Peyer's patch (tissue), 4 donors: ENCODE measurements at regions not wholly inside any gene's neighbourhood (a gene's known extent, or its start where the extent isn't known, plus 50 kb on each side); places are given as distances from the start of the nearest gene placed in this dataset.

Source experiments
- POLR2A ChIP-seq, 2 donors: fragments of 450-650 bp; IDR thresholded peaks; one replicate each; pipeline ENCODE4 v1.5.1; 2017; ENCODE audit warnings: antibody characterized with exemption in 2 of 2, mild to moderate bottlenecking in 2 of 2, moderate library complexity in 2 of 2
- TF ChIP-seq, protein P1 (sequence below), 6 experiments: fragments of 450-650 bp in 4 of 6; fragments of 200-600 bp in 2 of 6; sonication (generic) in 1 of 6; IDR thresholded peaks; one replicate each; pipeline ENCODE4 v1.5.1; 2017 to 2019; ENCODE audit warnings: antibody characterized with exemption in 6 of 6, mild to moderate bottlenecking in 3 of 6, moderate library complexity in 1 of 6

- TF ChIP-seq, protein P1, sequence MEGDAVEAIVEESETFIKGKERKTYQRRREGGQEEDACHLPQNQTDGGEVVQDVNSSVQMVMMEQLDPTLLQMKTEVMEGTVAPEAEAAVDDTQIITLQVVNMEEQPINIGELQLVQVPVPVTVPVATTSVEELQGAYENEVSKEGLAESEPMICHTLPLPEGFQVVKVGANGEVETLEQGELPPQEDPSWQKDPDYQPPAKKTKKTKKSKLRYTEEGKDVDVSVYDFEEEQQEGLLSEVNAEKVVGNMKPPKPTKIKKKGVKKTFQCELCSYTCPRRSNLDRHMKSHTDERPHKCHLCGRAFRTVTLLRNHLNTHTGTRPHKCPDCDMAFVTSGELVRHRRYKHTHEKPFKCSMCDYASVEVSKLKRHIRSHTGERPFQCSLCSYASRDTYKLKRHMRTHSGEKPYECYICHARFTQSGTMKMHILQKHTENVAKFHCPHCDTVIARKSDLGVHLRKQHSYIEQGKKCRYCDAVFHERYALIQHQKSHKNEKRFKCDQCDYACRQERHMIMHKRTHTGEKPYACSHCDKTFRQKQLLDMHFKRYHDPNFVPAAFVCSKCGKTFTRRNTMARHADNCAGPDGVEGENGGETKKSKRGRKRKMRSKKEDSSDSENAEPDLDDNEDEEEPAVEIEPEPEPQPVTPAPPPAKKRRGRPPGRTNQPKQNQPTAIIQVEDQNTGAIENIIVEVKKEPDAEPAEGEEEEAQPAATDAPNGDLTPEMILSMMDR (IDR thresholded peaks at IDR 0.05), result no peak
- no peak for TF ChIP-seq POLR2A (IDR thresholded peaks at IDR 0.05)
These were observed 191.5 kb downstream of the ERCC6L2 start for GRCh38 chr9:96067004-96067403.
